NB4 (cell line): ENCODE measurements at regions not wholly inside any gene's neighbourhood (a gene's known extent, or its start where the extent isn't known, plus 50 kb on each side); places are given as distances from the start of the nearest gene placed in this dataset.

ENCODE experiments used
- MAX ChIP-seq: IDR thresholded peaks from 2 replicates; pipeline ENCODE4 v1.6.1; 2011; ENCODE audit warnings: low read depth, low read length
- TF ChIP-seq, protein P1 (sequence below): IDR thresholded peaks from one replicate; pipeline ENCODE4 v1.5.1; 2012; ENCODE audit warnings: low read depth, low read length

- TF ChIP-seq, protein P1, sequence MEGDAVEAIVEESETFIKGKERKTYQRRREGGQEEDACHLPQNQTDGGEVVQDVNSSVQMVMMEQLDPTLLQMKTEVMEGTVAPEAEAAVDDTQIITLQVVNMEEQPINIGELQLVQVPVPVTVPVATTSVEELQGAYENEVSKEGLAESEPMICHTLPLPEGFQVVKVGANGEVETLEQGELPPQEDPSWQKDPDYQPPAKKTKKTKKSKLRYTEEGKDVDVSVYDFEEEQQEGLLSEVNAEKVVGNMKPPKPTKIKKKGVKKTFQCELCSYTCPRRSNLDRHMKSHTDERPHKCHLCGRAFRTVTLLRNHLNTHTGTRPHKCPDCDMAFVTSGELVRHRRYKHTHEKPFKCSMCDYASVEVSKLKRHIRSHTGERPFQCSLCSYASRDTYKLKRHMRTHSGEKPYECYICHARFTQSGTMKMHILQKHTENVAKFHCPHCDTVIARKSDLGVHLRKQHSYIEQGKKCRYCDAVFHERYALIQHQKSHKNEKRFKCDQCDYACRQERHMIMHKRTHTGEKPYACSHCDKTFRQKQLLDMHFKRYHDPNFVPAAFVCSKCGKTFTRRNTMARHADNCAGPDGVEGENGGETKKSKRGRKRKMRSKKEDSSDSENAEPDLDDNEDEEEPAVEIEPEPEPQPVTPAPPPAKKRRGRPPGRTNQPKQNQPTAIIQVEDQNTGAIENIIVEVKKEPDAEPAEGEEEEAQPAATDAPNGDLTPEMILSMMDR: peak; percentile 89
- no peak for TF ChIP-seq MAX
Measured at GRCh38 chr18:27599202-27599829, 414.2 kb upstream of the CHST9 start.
